ENCODE measurements at regions not wholly inside any gene's neighbourhood (a gene's known extent, or its start where the extent isn't known, plus 50 kb on each side); places are given as distances from the start of the nearest gene placed in this dataset.
A peak's percentile ranks its signal among the peaks of the same experiment; 100 is the strongest.

- TF ChIP-seq, protein P1, sequence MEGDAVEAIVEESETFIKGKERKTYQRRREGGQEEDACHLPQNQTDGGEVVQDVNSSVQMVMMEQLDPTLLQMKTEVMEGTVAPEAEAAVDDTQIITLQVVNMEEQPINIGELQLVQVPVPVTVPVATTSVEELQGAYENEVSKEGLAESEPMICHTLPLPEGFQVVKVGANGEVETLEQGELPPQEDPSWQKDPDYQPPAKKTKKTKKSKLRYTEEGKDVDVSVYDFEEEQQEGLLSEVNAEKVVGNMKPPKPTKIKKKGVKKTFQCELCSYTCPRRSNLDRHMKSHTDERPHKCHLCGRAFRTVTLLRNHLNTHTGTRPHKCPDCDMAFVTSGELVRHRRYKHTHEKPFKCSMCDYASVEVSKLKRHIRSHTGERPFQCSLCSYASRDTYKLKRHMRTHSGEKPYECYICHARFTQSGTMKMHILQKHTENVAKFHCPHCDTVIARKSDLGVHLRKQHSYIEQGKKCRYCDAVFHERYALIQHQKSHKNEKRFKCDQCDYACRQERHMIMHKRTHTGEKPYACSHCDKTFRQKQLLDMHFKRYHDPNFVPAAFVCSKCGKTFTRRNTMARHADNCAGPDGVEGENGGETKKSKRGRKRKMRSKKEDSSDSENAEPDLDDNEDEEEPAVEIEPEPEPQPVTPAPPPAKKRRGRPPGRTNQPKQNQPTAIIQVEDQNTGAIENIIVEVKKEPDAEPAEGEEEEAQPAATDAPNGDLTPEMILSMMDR (conservative IDR thresholded peaks at IDR 0.05 in 1 of 2, IDR thresholded peaks at IDR 0.05 in 1 of 2; ENCODE audit: extremely low read depth in 1 of 2, insufficient read depth in 1 of 2, low read depth in 1 of 2, low read length in 2 of 2), result peak; percentile 20 to 28
- TF ChIP-seq EZH2 (IDR thresholded peaks at IDR 0.05; ENCODE audit: borderline replicate concordance, low read length), result no peak
Observed at GRCh38 chr4:121227341-121227792, 63.2 kb upstream of the TNIP3 start.

Measured in mammary epithelial cell (primary cell).